ENCODE measurements at regions not wholly inside any gene's neighbourhood (a gene's known extent, or its start where the extent isn't known, plus 50 kb on each side); places are given as distances from the start of the nearest gene placed in this dataset.

DNA sequence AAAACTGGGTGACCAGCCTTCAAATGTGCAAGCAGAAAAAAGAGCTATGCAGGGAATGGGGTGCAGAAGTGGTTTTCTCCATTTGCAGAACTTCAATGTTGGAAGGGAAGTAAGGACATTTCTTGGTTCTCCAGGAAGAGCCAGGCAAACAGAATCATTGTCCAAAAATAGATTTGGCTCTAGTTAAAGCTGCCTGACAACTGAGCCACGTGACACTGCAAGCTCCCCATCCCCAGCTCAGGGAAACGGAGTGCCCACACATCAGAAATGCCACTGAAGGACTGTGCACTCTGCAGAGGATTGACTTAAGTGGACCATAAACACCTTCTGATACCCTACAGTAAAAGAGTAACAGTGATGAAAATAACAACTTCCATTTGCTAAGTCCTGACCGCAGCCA is 195.6 kb upstream of the NSMCE3 start:
- TF ChIP-seq YY1 (IDR thresholded peaks at IDR 0.05; ENCODE audit: insufficient read depth, insufficient read length) = no peak
- TF ChIP-seq SUZ12 (IDR thresholded peaks at IDR 0.05; ENCODE audit: extremely low read depth, insufficient read depth, insufficient read length) = no peak

Data from NT2/D1 (cell line).